ENCODE measurements at regions not wholly inside any gene's neighbourhood (a gene's known extent, or its start where the extent isn't known, plus 50 kb on each side); places are given as distances from the start of the nearest gene placed in this dataset.

DNA sequence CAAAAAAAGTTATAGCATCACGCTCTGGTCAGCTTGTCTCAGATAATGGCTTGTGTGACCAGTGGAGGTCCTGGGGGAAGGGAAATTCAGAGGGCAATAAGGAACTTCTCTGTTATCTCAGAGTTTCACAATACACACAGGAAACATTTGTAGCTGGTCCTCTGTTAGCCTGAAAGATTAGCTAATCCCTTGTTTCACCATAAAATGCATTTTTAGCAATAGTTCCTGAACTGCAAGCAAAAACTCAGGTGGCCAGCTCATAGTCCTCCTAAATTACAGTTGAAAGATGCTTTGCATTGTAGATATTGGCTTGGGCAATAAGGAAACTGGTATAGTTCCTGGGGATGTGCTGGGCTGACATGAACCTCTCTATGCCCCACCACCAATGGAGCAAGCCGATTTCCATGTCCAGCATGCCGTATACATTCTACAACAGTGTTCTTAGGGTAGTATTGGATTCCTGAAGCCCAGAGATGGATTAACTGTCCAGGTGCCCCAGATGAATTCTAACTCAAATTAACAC, 141.5 kb upstream of the TBL1XR1 start (continued):
- TF ChIP-seq, protein P1, sequence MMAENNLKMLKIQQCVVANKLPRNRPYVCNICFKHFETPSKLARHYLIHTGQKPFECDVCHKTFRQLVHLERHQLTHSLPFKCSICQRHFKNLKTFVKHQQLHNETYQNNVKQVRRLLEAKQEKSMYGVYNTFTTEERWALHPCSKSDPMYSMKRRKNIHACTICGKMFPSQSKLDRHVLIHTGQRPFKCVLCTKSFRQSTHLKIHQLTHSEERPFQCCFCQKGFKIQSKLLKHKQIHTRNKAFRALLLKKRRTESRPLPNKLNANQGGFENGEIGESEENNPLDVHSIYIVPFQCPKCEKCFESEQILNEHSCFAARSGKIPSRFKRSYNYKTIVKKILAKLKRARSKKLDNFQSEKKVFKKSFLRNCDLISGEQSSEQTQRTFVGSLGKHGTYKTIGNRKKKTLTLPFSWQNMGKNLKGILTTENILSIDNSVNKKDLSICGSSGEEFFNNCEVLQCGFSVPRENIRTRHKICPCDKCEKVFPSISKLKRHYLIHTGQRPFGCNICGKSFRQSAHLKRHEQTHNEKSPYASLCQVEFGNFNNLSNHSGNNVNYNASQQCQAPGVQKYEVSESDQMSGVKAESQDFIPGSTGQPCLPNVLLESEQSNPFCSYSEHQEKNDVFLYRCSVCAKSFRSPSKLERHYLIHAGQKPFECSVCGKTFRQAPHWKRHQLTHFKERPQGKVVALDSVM (CRISPR knock-in tag; IDR thresholded peaks at IDR 0.05), result 0 out of 2 replicates have a peak, but pooled peaks have one; percentile 53
- no peak for TF ChIP-seq ZBTB42 (CRISPR knock-in tag; IDR thresholded peaks at IDR 0.05)
- no peak for TF ChIP-seq ZNF224 (CRISPR knock-in tag; IDR thresholded peaks at IDR 0.05)
- no peak for TF ChIP-seq TMF1 (CRISPR knock-in tag; IDR thresholded peaks at IDR 0.05; ENCODE audit: low read depth)
- TF ChIP-seq SNAPC2 (CRISPR knock-in tag; IDR thresholded peaks at IDR 0.05), result no peak
- TF ChIP-seq SRSF9 (IDR thresholded peaks at IDR 0.05; ENCODE audit: borderline replicate concordance, insufficient read depth, low read depth, low read length, poor library complexity, severe bottlenecking), result no peak
- TF ChIP-seq, protein P2, sequence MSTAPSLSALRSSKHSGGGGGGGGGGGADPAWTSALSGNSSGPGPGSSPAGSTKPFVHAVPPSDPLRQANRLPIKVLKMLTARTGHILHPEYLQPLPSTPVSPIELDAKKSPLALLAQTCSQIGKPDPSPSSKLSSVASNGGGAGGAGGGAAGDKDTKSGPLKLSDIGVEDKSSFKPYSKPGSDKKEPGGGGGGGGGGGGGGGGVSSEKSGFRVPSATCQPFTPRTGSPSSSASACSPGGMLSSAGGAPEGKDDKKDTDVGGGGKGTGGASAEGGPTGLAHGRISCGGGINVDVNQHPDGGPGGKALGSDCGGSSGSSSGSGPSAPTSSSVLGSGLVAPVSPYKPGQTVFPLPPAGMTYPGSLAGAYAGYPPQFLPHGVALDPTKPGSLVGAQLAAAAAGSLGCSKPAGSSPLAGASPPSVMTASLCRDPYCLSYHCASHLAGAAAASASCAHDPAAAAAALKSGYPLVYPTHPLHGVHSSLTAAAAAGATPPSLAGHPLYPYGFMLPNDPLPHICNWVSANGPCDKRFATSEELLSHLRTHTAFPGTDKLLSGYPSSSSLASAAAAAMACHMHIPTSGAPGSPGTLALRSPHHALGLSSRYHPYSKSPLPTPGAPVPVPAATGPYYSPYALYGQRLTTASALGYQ (CRISPR knock-in tag; IDR thresholded peaks at IDR 0.05), result peak; percentile 64
- TF ChIP-seq, protein P3, sequence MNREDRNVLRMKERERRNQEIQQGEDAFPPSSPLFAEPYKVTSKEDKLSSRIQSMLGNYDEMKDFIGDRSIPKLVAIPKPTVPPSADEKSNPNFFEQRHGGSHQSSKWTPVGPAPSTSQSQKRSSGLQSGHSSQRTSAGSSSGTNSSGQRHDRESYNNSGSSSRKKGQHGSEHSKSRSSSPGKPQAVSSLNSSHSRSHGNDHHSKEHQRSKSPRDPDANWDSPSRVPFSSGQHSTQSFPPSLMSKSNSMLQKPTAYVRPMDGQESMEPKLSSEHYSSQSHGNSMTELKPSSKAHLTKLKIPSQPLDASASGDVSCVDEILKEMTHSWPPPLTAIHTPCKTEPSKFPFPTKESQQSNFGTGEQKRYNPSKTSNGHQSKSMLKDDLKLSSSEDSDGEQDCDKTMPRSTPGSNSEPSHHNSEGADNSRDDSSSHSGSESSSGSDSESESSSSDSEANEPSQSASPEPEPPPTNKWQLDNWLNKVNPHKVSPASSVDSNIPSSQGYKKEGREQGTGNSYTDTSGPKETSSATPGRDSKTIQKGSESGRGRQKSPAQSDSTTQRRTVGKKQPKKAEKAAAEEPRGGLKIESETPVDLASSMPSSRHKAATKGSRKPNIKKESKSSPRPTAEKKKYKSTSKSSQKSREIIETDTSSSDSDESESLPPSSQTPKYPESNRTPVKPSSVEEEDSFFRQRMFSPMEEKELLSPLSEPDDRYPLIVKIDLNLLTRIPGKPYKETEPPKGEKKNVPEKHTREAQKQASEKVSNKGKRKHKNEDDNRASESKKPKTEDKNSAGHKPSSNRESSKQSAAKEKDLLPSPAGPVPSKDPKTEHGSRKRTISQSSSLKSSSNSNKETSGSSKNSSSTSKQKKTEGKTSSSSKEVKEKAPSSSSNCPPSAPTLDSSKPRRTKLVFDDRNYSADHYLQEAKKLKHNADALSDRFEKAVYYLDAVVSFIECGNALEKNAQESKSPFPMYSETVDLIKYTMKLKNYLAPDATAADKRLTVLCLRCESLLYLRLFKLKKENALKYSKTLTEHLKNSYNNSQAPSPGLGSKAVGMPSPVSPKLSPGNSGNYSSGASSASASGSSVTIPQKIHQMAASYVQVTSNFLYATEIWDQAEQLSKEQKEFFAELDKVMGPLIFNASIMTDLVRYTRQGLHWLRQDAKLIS (CRISPR knock-in tag; IDR thresholded peaks at IDR 0.05), result no peak
- TF ChIP-seq SAFB2 (CRISPR knock-in tag; IDR thresholded peaks at IDR 0.05; ENCODE audit: borderline replicate concordance, low read depth), result no peak
- no peak for TF ChIP-seq KLF13 (CRISPR knock-in tag; IDR thresholded peaks at IDR 0.05)
- TF ChIP-seq, protein P4, sequence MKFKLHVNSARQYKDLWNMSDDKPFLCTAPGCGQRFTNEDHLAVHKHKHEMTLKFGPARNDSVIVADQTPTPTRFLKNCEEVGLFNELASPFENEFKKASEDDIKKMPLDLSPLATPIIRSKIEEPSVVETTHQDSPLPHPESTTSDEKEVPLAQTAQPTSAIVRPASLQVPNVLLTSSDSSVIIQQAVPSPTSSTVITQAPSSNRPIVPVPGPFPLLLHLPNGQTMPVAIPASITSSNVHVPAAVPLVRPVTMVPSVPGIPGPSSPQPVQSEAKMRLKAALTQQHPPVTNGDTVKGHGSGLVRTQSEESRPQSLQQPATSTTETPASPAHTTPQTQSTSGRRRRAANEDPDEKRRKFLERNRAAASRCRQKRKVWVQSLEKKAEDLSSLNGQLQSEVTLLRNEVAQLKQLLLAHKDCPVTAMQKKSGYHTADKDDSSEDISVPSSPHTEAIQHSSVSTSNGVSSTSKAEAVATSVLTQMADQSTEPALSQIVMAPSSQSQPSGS (CRISPR knock-in tag; IDR thresholded peaks at IDR 0.05), result peak; percentile 62
- TF ChIP-seq, protein P5, sequence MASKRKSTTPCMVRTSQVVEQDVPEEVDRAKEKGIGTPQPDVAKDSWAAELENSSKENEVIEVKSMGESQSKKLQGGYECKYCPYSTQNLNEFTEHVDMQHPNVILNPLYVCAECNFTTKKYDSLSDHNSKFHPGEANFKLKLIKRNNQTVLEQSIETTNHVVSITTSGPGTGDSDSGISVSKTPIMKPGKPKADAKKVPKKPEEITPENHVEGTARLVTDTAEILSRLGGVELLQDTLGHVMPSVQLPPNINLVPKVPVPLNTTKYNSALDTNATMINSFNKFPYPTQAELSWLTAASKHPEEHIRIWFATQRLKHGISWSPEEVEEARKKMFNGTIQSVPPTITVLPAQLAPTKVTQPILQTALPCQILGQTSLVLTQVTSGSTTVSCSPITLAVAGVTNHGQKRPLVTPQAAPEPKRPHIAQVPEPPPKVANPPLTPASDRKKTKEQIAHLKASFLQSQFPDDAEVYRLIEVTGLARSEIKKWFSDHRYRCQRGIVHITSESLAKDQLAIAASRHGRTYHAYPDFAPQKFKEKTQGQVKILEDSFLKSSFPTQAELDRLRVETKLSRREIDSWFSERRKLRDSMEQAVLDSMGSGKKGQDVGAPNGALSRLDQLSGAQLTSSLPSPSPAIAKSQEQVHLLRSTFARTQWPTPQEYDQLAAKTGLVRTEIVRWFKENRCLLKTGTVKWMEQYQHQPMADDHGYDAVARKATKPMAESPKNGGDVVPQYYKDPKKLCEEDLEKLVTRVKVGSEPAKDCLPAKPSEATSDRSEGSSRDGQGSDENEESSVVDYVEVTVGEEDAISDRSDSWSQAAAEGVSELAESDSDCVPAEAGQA (IDR thresholded peaks at IDR 0.05; ENCODE audit: low read depth), result no peak
- TF ChIP-seq, protein P5 (CRISPR knock-in tag; IDR thresholded peaks at IDR 0.05; ENCODE audit: borderline replicate concordance), result no peak
- TF ChIP-seq ZNF510 (CRISPR knock-in tag; IDR thresholded peaks at IDR 0.05; ENCODE audit: low read depth), result no peak
